IMR-90 (cell line): ENCODE measurements at regions not wholly inside any gene's neighbourhood (a gene's known extent, or its start where the extent isn't known, plus 50 kb on each side); places are given as distances from the start of the nearest gene placed in this dataset.

ENCODE experiments used
- ATAC-seq: fragments of 200-7000 bp; cut with Tn5 transposase; 2 replicates; pipeline ENCODE4 v1.9.1; 2020; ENCODE audit warnings: low read depth, mild to moderate bottlenecking, moderate library complexity
- BruUV-seq: library from RNA; stranded (reverse); fragments of 400-500 nt; replicated peaks from 2 replicates; lab custom pipeline; 2021; lab: Mats Ljungman, UMichigan
- CTCF ChIA-PET: fragments of 300-600 bp; formaldehyde crosslinking; extraction: SDS; loops from one replicate; lab custom pipeline; 2021; ENCODE audit warnings: antibody characterized with exemption; lab: Yijun Ruan, JAX
- POLR2A ChIA-PET: fragments of 300-600 bp; sonication (Branson Sonifier 250); formaldehyde crosslinking; loops from one replicate; lab custom pipeline; 2022; ENCODE audit warnings: antibody characterized with exemption; ENCODE audit not compliant: unreplicated experiment; lab: Charles Lee
- DNase-seq: peaks from one replicate; pipeline ENCODE4 v3.0.0; 2013
- H2AFZ ChIP-seq: replicated peaks from 2 replicates; pipeline ENCODE3; 2013; ENCODE audit warnings: low read length, mild to moderate bottlenecking; ENCODE audit not compliant: poor library complexity
- H2AK5ac ChIP-seq: 2 replicates; pipeline ENCODE4 v1.6.1; 2013; ENCODE audit warnings: low read depth, low read length, inconsistent platforms
- H2AK9ac ChIP-seq: replicated peaks from 2 replicates; pipeline ENCODE3; 2013; ENCODE audit warnings: mild to moderate bottlenecking, low read depth, low read length, moderate library complexity; ENCODE audit not compliant: poor library complexity
- H2BK120ac ChIP-seq: 2 replicates; pipeline ENCODE4 v1.6.1; 2013; ENCODE audit warnings: low read depth, low read length, inconsistent platforms
- H2BK15ac ChIP-seq: 3 replicates; pipeline ENCODE4 v1.6.1; 2013; ENCODE audit warnings: low read depth, low read length, inconsistent platforms
- H2BK20ac ChIP-seq: 2 replicates; pipeline ENCODE4 v1.6.1; 2013; ENCODE audit warnings: low read depth, mild to moderate bottlenecking, inconsistent platforms, low read length, moderate library complexity
- H2BK5ac ChIP-seq: 2 replicates; pipeline ENCODE4 v1.6.1; 2013; ENCODE audit warnings: mild to moderate bottlenecking, low read depth, low read length, inconsistent platforms; ENCODE audit not compliant: poor library complexity, severe bottlenecking
- H3K14ac ChIP-seq: replicated peaks from 2 replicates; pipeline ENCODE4 v1.6.1; 2013; ENCODE audit warnings: low read depth, low read length, inconsistent platforms
- H3K18ac ChIP-seq: 2 replicates; pipeline ENCODE4 v1.6.1; 2013; ENCODE audit warnings: low read depth, low read length, control low read depth
- H3K23ac ChIP-seq: 2 replicates; pipeline ENCODE4 v1.6.1; 2013; ENCODE audit warnings: low read depth, low read length, inconsistent platforms
- H3K27ac ChIP-seq: 2 replicates; pipeline ENCODE4 v1.5.1; 2013; ENCODE audit warnings: mild to moderate bottlenecking, control low read depth, low read length; ENCODE audit not compliant: insufficient read depth
- H3K27me3 ChIP-seq: 2 replicates; pipeline ENCODE4 v1.6.1; 2013; ENCODE audit warnings: low read length; ENCODE audit not compliant: control insufficient read depth, insufficient read depth
- H3K36me3 ChIP-seq: 2 replicates; pipeline ENCODE4 v1.6.1; 2013; ENCODE audit warnings: low read length, mixed read lengths; ENCODE audit not compliant: control insufficient read depth, insufficient read depth
- H3K4ac ChIP-seq: 2 replicates; pipeline ENCODE4 v1.6.1; 2013; ENCODE audit warnings: low read depth, low read length, inconsistent platforms
- H3K4me1 ChIP-seq: 2 replicates; pipeline ENCODE4 v1.6.1; 2013; ENCODE audit warnings: low read length, mixed read lengths; ENCODE audit not compliant: control insufficient read depth, insufficient read depth
- H3K4me2 ChIP-seq: 2 replicates; pipeline ENCODE4 v1.6.1; 2013; ENCODE audit warnings: low read depth, mild to moderate bottlenecking, control low read depth, low read length, moderate library complexity
- H3K4me3 ChIP-seq: 2 replicates; pipeline ENCODE4 v1.5.1; 2013; ENCODE audit warnings: low read depth, mild to moderate bottlenecking, control low read depth, low read length, moderate library complexity; ENCODE audit not compliant: insufficient read depth
- H3K56ac ChIP-seq: 2 replicates; pipeline ENCODE4 v1.6.1; 2013; ENCODE audit warnings: low read length, inconsistent platforms; ENCODE audit not compliant: insufficient read depth; ENCODE audit errors: extremely low read depth
- H3K79me1 ChIP-seq, 2 experiments: 2 replicates each; pipeline ENCODE4 v1.6.1; 2013; ENCODE audit warnings: low read length in 2 of 2, inconsistent platforms in 1 of 2, low read depth in 1 of 2
- H3K9ac ChIP-seq: 2 replicates; pipeline ENCODE4 v1.6.1; 2013; ENCODE audit warnings: low read depth, low read length, control low read depth
- H3K9me1 ChIP-seq: 2 replicates; pipeline ENCODE4 v1.6.1; 2013; ENCODE audit warnings: low read length, inconsistent platforms; ENCODE audit not compliant: insufficient read depth
- H3K9me3 ChIP-seq: 2 replicates; pipeline ENCODE4 v1.6.1; 2013; ENCODE audit warnings: low read length; ENCODE audit not compliant: control insufficient read depth, insufficient read depth
- H4K20me1 ChIP-seq: 2 replicates; pipeline ENCODE4 v1.6.1; 2013; ENCODE audit warnings: low read length, inconsistent platforms; ENCODE audit not compliant: insufficient read depth
- H4K5ac ChIP-seq: 2 replicates; pipeline ENCODE4 v1.6.1; 2013; ENCODE audit warnings: mild to moderate bottlenecking, low read depth, low read length, control low read depth
- H4K8ac ChIP-seq, 2 experiments: 2 replicates each; pipeline ENCODE4 v1.6.1; 2013; ENCODE audit warnings: low read depth in 2 of 2, low read length in 2 of 2, control low read depth in 1 of 2, inconsistent platforms in 1 of 2
- H4K91ac ChIP-seq: 2 replicates; pipeline ENCODE4 v1.6.1; 2013; ENCODE audit warnings: low read depth, low read length, inconsistent platforms; ENCODE audit not compliant: insufficient read depth
- CTCF ChIP-seq: conservative IDR thresholded peaks from 2 replicates; pipeline ENCODE4 v1.5.1; 2012; ENCODE audit warnings: mild to moderate bottlenecking, low read depth, low read length, improper control_type of control experiment
- FOS ChIP-seq: fragments of 150-350 bp; IDR thresholded peaks from 2 replicates; pipeline ENCODE4 v1.6.1; 2016; ENCODE audit warnings: low read depth, low read length
- MAFK ChIP-seq: IDR thresholded peaks from 2 replicates; pipeline ENCODE4 v1.6.1; 2012; ENCODE audit warnings: low read depth, low read length, improper control_type of control experiment
- POLR2A ChIP-seq: IDR thresholded peaks from 2 replicates; pipeline ENCODE4 v1.6.1; 2012; ENCODE audit warnings: mild to moderate bottlenecking, low read depth, low read length
- WGBS, 2 experiments: methylation state at CpG; one replicate each; pipeline versions ENCODE4 v1.1.5 to v1.1.7; 2013; ENCODE audit warnings: missing lambda C conversion rate in 2 of 2; ENCODE audit not compliant: insufficient read length in 1 of 2; ENCODE audit errors: extremely low coverage in 2 of 2; 5-methylcytosine and 5-hydroxymethylcytosine counted together
- dilution Hi-C: fragments of 300-500 bp; cut with HindIII; formaldehyde crosslinking; loops from one replicate; pipeline ENCODE4 v1.14.3; 2018; ENCODE audit warnings: low sequenced_read_pairs; ENCODE audit not compliant: unreplicated experiment
- in situ Hi-C: fragments of 300-500 bp; cut with MboI; formaldehyde crosslinking; loops from 3 replicates; pipeline ENCODE4 v1.14.3; 2019; ENCODE audit warnings: low sequenced_read_pairs, inconsistent platforms, mixed read lengths
- intact Hi-C: fragments of 100-400 bp; cut with micrococcal nuclease; formaldehyde crosslinking; loops from 2 replicates; pipeline ENCODE4 v1.10.0; 2022
- TF ChIP-seq, protein P1 (sequence below): fragments of 150-350 bp; IDR thresholded peaks from 2 replicates; pipeline ENCODE4 v1.6.1; 2016; ENCODE audit warnings: low read depth, mild to moderate bottlenecking, low read length, moderate library complexity, borderline replicate concordance

DNA sequence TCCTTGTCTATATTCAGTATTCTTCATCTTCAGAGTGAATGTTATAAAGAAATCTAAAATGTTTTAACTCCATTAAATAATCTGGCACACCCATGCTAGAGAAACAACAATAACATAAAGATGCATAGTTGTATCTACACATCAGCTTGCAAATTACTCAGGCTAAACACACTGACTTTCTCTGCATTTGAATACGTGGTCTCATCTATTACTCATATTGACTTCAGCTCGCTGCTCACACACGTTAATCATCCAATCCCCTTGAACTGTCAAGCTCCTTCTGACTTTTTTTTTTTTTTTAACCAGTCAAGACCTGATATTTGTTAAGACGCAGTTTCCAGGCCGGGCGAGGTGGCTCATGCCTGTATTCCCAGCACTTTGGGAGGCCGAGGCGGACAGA, 1137.3 kb upstream of the CADM2 start:
- H4K8ac ChIP-seq: no peak overlapping the region
- no peaks in the 10 kb centered on the region for H3K4me1 ChIP-seq
- no peak overlapping the region for H3K14ac ChIP-seq
- H3K9me1 ChIP-seq: no peaks in the 10 kb centered on the region
- no peaks in the 10 kb centered on the region for H3K79me1 ChIP-seq
- H2AFZ ChIP-seq: no peak overlapping the region
- H3K23ac ChIP-seq: no peak overlapping the region
- ChIA-PET POLR2A (no interaction called here), CTCF (no interaction called here)
- no peaks in the 10 kb centered on the region for H4K20me1 ChIP-seq
- H2BK5ac ChIP-seq: no peak overlapping the region
- no peak overlapping the region for H2BK120ac ChIP-seq
- H3K27me3 ChIP-seq: no peaks in the 10 kb centered on the region
- WGBS, 2 experiments: 40% methylated on average over 1 of the region's 8 CpGs; no CpG with 5 or more reads in 1 of the 2 experiments
- BruUV-seq: no TSS peak
- H3K9ac ChIP-seq: no peak overlapping the region
- H3K36me3 ChIP-seq: no peaks in the 10 kb centered on the region
- H2AK5ac ChIP-seq: no peak overlapping the region
- DNase-seq: no peak
- no peak overlapping the region for H2BK20ac ChIP-seq
- no peak overlapping the region for H2AK9ac ChIP-seq
- H3K4ac ChIP-seq: no peak overlapping the region
- no peak for ATAC-seq
- H3K27ac ChIP-seq: no peak overlapping the region
- no peak for TF ChIP-seq FOS
- TF ChIP-seq CTCF: no peak
- no peak for TF ChIP-seq POLR2A
- TF ChIP-seq, protein P1, sequence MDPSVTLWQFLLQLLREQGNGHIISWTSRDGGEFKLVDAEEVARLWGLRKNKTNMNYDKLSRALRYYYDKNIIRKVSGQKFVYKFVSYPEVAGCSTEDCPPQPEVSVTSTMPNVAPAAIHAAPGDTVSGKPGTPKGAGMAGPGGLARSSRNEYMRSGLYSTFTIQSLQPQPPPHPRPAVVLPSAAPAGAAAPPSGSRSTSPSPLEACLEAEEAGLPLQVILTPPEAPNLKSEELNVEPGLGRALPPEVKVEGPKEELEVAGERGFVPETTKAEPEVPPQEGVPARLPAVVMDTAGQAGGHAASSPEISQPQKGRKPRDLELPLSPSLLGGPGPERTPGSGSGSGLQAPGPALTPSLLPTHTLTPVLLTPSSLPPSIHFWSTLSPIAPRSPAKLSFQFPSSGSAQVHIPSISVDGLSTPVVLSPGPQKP: no peak
- no peak for TF ChIP-seq MAFK
- no peak overlapping the region for H3K4me2 ChIP-seq
- dilution Hi-C loops: no loop called here
- no peak overlapping the region for H2BK15ac ChIP-seq
- no peak overlapping the region for H4K91ac ChIP-seq
- H3K4me3 ChIP-seq: no peak overlapping the region
- no peak overlapping the region for H4K5ac ChIP-seq
- H3K56ac ChIP-seq: no peak overlapping the region
- intact Hi-C loops: no loop called here
- H3K9me3 ChIP-seq: no peaks in the 10 kb centered on the region
- in situ Hi-C loops: no loop called here
- no peak overlapping the region for H3K18ac ChIP-seq
